PC-9 (cell line): ENCODE measurements at regions not wholly inside any gene's neighbourhood (a gene's known extent, or its start where the extent isn't known, plus 50 kb on each side); places are given as distances from the start of the nearest gene placed in this dataset.

ENCODE experiments used
- BruUV-seq: library from RNA; stranded (reverse); fragments of 400-500 nt; replicated peaks from 2 replicates; lab custom pipeline; 2021; lab: Mats Ljungman, UMichigan
- CTCF ChIA-PET: fragments of 300-600 bp; sonication (Branson Sonifier 250); formaldehyde crosslinking; loops from one replicate; lab custom pipeline; 2022; ENCODE audit warnings: antibody characterized with exemption; lab: Charles Lee
- POLR2A ChIA-PET: fragments of 300-600 bp; sonication (Branson Sonifier 250); formaldehyde crosslinking; loops from one replicate; lab custom pipeline; 2022; ENCODE audit warnings: antibody characterized with exemption; ENCODE audit not compliant: unreplicated experiment; lab: Charles Lee
- DNase-seq, 2 experiments: peaks; one replicate each; pipeline versions ENCODE4 v3.0.0 to v3.0.0-alpha.2; 2015 to 2022; ENCODE audit warnings: mixed read lengths in 1 of 2
- H2AFZ ChIP-seq: fragments of 200-600 bp; sonication (generic); 2 replicates; pipeline ENCODE4 v1.8.1; 2017; ENCODE audit warnings: antibody characterized with exemption
- H3F3A ChIP-seq: fragments of 200-600 bp; sonication (generic); 2 replicates; pipeline ENCODE4 v1.8.1; 2017; ENCODE audit warnings: antibody characterized with exemption, mild to moderate bottlenecking, low read depth; ENCODE audit not compliant: insufficient read depth
- H3K27ac ChIP-seq: fragments of 200-600 bp; sonication (generic); 2 replicates; pipeline ENCODE4 v1.6.1; 2016; ENCODE audit warnings: mixed run types
- H3K27me3 ChIP-seq: fragments of 200-600 bp; sonication (generic); 2 replicates; pipeline ENCODE4 v1.6.1; 2016; ENCODE audit warnings: low read depth, mixed run types; ENCODE audit not compliant: insufficient read depth
- H3K36me3 ChIP-seq: fragments of 200-600 bp; sonication (generic); 2 replicates; pipeline ENCODE4 v1.6.1; 2016; ENCODE audit warnings: low read depth, mixed run types
- H3K4me1 ChIP-seq: fragments of 200-600 bp; sonication (generic); replicated peaks from 2 replicates; pipeline ENCODE4 v1.6.1; 2016; ENCODE audit warnings: mixed run types; ENCODE audit not compliant: insufficient read depth
- H3K4me2 ChIP-seq: fragments of 200-600 bp; sonication (generic); 2 replicates; pipeline ENCODE4 v1.6.1; 2017; ENCODE audit warnings: mixed run types
- H3K4me3 ChIP-seq: fragments of 200-600 bp; sonication (generic); 2 replicates; pipeline ENCODE4 v1.6.1; 2016; ENCODE audit warnings: mixed run types
- H3K79me2 ChIP-seq: fragments of 200-600 bp; sonication (generic); 2 replicates; pipeline ENCODE4 v1.6.1; 2017; ENCODE audit warnings: low read depth, mixed run types
- H3K9me2 ChIP-seq: fragments of 200-600 bp; sonication (generic); 2 replicates; pipeline ENCODE4 v1.8.1; 2017; ENCODE audit warnings: mild to moderate bottlenecking; ENCODE audit not compliant: insufficient read depth
- H3K9me3 ChIP-seq: fragments of 200-600 bp; sonication (generic); 2 replicates; pipeline ENCODE4 v1.8.1; 2016; ENCODE audit warnings: low read depth; ENCODE audit not compliant: insufficient read depth
- H4K20me1 ChIP-seq: fragments of 200-600 bp; sonication (generic); 2 replicates; pipeline ENCODE4 v1.8.1; 2017; ENCODE audit not compliant: insufficient read depth
- CTCF ChIP-seq: fragments of 200-600 bp; sonication (generic); conservative IDR thresholded peaks from 2 replicates; pipeline ENCODE4 v1.6.1; 2017; ENCODE audit warnings: mixed run types, antibody characterized with exemption, mild to moderate bottlenecking, moderate library complexity
- EZH2 ChIP-seq: fragments of 200-600 bp; sonication (generic); IDR thresholded peaks from 2 replicates; pipeline ENCODE4 v1.8.0; 2017; ENCODE audit warnings: antibody characterized with exemption, low read depth
- intact Hi-C: fragments of 100-400 bp; cut with micrococcal nuclease; formaldehyde crosslinking; loops from one replicate; pipeline ENCODE4 v1.10.0; 2022; ENCODE audit not compliant: unreplicated experiment

GRCh38 chr11:127651175-127651887, 650.8 kb upstream of the KIRREL3 start:
- no peak overlapping the region for H3K4me2 ChIP-seq
- H3K9me2 ChIP-seq, result no peaks in the 10 kb centered on the region
- H3K27ac ChIP-seq, result no peak overlapping the region
- no peaks in the 10 kb centered on the region for H3K4me1 ChIP-seq
- no peaks in the 10 kb centered on the region for H3K27me3 ChIP-seq
- no peaks in the 10 kb centered on the region for H3K36me3 ChIP-seq
- no peaks in the 10 kb centered on the region for H3K9me3 ChIP-seq
- no TSS peak for BruUV-seq
- H4K20me1 ChIP-seq, result no peaks in the 10 kb centered on the region
- no peaks in the 10 kb centered on the region for H3F3A ChIP-seq
- no peak overlapping the region for H2AFZ ChIP-seq
- POLR2A ChIA-PET, result interaction anchor here (0.7 kb wide), 1 partner anchor 139 kb away, joined by 7 read pairs; no protein-coding TSS in a partner anchor
- TF ChIP-seq CTCF (no peak), EZH2 (no peak)
- DNase-seq, result no peak
- CTCF ChIA-PET, result interaction anchor here (0.6 kb wide), 1 partner anchor 313 kb away, joined by 3 read pairs; no protein-coding TSS in a partner anchor
- intact Hi-C loops, result no loop called here
- H3K79me2 ChIP-seq, result no peaks in the 10 kb centered on the region
- H3K4me3 ChIP-seq, result no peak overlapping the region

- Histone ChIP-seq H3K9me2 (no peaks in the 10 kb centered on the region), H3F3A (no peaks in the 10 kb centered on the region), H3K79me2 (no peaks in the 10 kb centered on the region), H3K4me3 (no peak overlapping the region), H3K27ac (no peak overlapping the region), H3K4me2 (no peak overlapping the region), H3K4me1 (no peaks in the 10 kb centered on the region), H3K36me3 (no peaks in the 10 kb centered on the region), H3K9me3 (no peaks in the 10 kb centered on the region), H2AFZ (no peak overlapping the region), H3K27me3 (no peaks in the 10 kb centered on the region), H4K20me1 (no peaks in the 10 kb centered on the region)
- CTCF ChIA-PET, result no interaction called here
- POLR2A ChIA-PET, result no interaction called here
- DNase-seq, result no peak
- TF ChIP-seq CTCF (no peak), EZH2 (no peak)
- intact Hi-C loops, result no loop called here
- BruUV-seq, result no TSS peak
Measured at GRCh38 chr11:127649958-127650357, 649.4 kb upstream of the KIRREL3 start.

- H3K79me2 ChIP-seq, result no peaks in the 10 kb centered on the region
- H3K4me1 ChIP-seq, result no peaks in the 10 kb centered on the region
- H3K9me2 ChIP-seq, result no peaks in the 10 kb centered on the region
- no peak for DNase-seq
- POLR2A ChIA-PET, result no interaction called here
- H3K4me2 ChIP-seq, result no peak overlapping the region
- CTCF ChIA-PET, result no interaction called here
- H3K4me3 ChIP-seq, result no peak overlapping the region
- H4K20me1 ChIP-seq, result no peaks in the 10 kb centered on the region
- H3K27ac ChIP-seq, result no peak overlapping the region
- H3F3A ChIP-seq, result no peaks in the 10 kb centered on the region
- no peak for TF ChIP-seq CTCF
- no peak for TF ChIP-seq EZH2
- no TSS peak for BruUV-seq
- intact Hi-C loops, result no loop called here
- no peak overlapping the region for H2AFZ ChIP-seq
- no peaks in the 10 kb centered on the region for H3K9me3 ChIP-seq
- peaks cover 2% of the 10 kb centered on the region; the same call in 1 of the 2 replicates for H3K27me3 ChIP-seq
- H3K36me3 ChIP-seq, result no peaks in the 10 kb centered on the region
Measured at GRCh38 chr11:127649071-127649470, 648.5 kb upstream of the KIRREL3 start.
